ENCODE measurements at regions not wholly inside any gene's neighbourhood (a gene's known extent, or its start where the extent isn't known, plus 50 kb on each side); places are given as distances from the start of the nearest gene placed in this dataset.

DNA sequence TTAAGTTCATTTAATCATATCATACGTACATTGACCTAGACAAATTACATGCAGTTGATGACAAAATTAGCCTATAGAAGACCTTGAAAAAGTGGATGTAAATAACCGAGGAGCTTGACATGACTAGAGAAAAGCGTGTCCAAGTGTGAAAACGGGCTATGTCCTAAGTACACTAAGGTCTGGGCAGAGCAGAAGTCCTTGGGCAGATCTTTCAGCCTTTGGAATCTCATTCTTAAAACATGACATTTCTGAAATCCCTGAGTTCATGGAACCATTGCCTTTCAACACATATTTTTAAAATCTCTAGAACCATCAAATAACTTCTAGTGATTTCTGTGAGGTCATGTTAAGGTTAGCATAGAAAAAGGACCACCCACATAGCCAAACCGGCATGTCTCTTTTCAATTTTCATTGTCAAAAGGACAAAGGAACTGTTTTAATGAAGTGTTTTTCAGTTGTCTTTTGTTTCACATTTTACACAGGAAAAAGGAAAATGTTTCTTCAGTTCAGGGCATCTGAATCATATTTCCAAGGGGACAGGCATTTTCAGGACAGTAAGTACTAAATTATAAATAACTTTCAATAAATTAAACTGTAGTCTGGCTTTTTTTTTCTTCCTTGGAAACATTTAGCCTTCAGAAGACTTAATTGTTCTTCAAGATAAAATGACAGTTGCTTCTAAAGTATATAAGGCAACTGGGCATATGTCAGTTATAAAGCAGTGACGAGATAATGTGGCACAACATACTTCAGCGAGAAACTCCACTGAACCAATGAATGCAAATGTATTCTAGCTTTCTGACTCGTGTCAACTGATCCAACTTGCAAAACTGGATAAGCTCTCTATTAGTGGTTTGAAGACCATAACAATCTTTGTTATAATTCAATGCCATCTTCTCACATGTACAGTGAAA lies 416.8 kb downstream of the NFIB start:
- FAIRE-seq (no peak), DNase-seq (ENCODE audit: extremely low read depth in 1 of 4, low spot score in 3 of 4) (no peak), ATAC-seq (no peak)
- CTCF ChIA-PET (ENCODE audit: low intra/inter-chr PET ratio), result no interaction called here
- Histone ChIP-seq H3K36me3 (ENCODE audit: control insufficient read depth, insufficient read depth, low read length) (no peaks in the 10 kb centered on the region), H3K4me2 (ENCODE audit: insufficient read depth, low read length) (no peak overlapping the region), H3K79me2 (ENCODE audit: control insufficient read depth, insufficient read depth, low read length) (no peaks in the 10 kb centered on the region), H3K9ac (ENCODE audit: insufficient read depth in 1 of 2, low read depth in 2 of 2, low read length in 2 of 2) (no peak overlapping the region), H3K27me3 (ENCODE audit: control insufficient read depth in 2 of 2, insufficient read depth in 2 of 2, low read length in 2 of 2) (no peaks in the 10 kb centered on the region), H3K27ac (ENCODE audit: extremely low read depth, low read depth, low read length) (no peak overlapping the region), H3K9me1 (ENCODE audit: control insufficient read depth, insufficient read depth, low read length) (no peaks in the 10 kb centered on the region), H2AFZ (ENCODE audit: low read depth, low read length) (no peak overlapping the region), H3K9me3 (replicated peaks; ENCODE audit: control insufficient read depth, insufficient read depth, low read depth, low read length) (no peaks in the 10 kb centered on the region), H3K4me3 (no peak overlapping the region), H3K4me1 (replicated peaks in 1 of 2; ENCODE audit: control insufficient read depth in 2 of 2, insufficient read depth in 2 of 2, low read length in 2 of 2) (no peaks in the 10 kb centered on the region), H4K20me1 (replicated peaks; ENCODE audit: control insufficient read depth, insufficient read depth, low read length) (no peaks in the 10 kb centered on the region)
- WGBS (ENCODE audit: insufficient coverage, low coverage, missing lambda C conversion rate), result 1% methylated on average over 8 of the region's 8 CpGs
- intact Hi-C loops (cut with micrococcal nuclease), result no loop called here
- BruUV-seq (replicated peaks), result no TSS peak
- POLR2A ChIA-PET, result no interaction called here
- in situ Hi-C loops (cut with MboI), result no loop called here
- TF ChIP-seq NFXL1 (CRISPR knock-in tag; IDR thresholded peaks at IDR 0.05) (no peak), ETS2 (tag; IDR thresholded peaks at IDR 0.05; ENCODE audit: borderline replicate concordance, poor library complexity, severe bottlenecking) (no peak), KLF10 (CRISPR knock-in tag; IDR thresholded peaks at IDR 0.05) (no peak)
- TF ChIP-seq, protein P1, sequence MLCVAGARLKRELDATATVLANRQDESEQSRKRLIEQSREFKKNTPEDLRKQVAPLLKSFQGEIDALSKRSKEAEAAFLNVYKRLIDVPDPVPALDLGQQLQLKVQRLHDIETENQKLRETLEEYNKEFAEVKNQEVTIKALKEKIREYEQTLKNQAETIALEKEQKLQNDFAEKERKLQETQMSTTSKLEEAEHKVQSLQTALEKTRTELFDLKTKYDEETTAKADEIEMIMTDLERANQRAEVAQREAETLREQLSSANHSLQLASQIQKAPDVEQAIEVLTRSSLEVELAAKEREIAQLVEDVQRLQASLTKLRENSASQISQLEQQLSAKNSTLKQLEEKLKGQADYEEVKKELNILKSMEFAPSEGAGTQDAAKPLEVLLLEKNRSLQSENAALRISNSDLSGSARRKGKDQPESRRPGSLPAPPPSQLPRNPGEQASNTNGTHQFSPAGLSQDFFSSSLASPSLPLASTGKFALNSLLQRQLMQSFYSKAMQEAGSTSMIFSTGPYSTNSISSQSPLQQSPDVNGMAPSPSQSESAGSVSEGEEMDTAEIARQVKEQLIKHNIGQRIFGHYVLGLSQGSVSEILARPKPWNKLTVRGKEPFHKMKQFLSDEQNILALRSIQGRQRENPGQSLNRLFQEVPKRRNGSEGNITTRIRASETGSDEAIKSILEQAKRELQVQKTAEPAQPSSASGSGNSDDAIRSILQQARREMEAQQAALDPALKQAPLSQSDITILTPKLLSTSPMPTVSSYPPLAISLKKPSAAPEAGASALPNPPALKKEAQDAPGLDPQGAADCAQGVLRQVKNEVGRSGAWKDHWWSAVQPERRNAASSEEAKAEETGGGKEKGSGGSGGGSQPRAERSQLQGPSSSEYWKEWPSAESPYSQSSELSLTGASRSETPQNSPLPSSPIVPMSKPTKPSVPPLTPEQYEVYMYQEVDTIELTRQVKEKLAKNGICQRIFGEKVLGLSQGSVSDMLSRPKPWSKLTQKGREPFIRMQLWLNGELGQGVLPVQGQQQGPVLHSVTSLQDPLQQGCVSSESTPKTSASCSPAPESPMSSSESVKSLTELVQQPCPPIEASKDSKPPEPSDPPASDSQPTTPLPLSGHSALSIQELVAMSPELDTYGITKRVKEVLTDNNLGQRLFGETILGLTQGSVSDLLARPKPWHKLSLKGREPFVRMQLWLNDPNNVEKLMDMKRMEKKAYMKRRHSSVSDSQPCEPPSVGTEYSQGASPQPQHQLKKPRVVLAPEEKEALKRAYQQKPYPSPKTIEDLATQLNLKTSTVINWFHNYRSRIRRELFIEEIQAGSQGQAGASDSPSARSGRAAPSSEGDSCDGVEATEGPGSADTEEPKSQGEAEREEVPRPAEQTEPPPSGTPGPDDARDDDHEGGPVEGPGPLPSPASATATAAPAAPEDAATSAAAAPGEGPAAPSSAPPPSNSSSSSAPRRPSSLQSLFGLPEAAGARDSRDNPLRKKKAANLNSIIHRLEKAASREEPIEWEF (CRISPR knock-in tag; IDR thresholded peaks at IDR 0.05), result no peak
- TF ChIP-seq, protein P2, sequence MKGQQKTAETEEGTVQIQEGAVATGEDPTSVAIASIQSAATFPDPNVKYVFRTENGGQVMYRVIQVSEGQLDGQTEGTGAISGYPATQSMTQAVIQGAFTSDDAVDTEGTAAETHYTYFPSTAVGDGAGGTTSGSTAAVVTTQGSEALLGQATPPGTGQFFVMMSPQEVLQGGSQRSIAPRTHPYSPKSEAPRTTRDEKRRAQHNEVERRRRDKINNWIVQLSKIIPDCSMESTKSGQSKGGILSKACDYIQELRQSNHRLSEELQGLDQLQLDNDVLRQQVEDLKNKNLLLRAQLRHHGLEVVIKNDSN (CRISPR knock-in tag; IDR thresholded peaks at IDR 0.05), result no peak
- TF ChIP-seq, protein P3, sequence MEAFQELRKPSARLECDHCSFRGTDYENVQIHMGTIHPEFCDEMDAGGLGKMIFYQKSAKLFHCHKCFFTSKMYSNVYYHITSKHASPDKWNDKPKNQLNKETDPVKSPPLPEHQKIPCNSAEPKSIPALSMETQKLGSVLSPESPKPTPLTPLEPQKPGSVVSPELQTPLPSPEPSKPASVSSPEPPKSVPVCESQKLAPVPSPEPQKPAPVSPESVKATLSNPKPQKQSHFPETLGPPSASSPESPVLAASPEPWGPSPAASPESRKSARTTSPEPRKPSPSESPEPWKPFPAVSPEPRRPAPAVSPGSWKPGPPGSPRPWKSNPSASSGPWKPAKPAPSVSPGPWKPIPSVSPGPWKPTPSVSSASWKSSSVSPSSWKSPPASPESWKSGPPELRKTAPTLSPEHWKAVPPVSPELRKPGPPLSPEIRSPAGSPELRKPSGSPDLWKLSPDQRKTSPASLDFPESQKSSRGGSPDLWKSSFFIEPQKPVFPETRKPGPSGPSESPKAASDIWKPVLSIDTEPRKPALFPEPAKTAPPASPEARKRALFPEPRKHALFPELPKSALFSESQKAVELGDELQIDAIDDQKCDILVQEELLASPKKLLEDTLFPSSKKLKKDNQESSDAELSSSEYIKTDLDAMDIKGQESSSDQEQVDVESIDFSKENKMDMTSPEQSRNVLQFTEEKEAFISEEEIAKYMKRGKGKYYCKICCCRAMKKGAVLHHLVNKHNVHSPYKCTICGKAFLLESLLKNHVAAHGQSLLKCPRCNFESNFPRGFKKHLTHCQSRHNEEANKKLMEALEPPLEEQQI (IDR thresholded peaks at IDR 0.05), result no peak

Data from K562 (cell line).